HG02642 (cell line): ENCODE measurements at regions not wholly inside any gene's neighbourhood (a gene's known extent, or its start where the extent isn't known, plus 50 kb on each side); places are given as distances from the start of the nearest gene placed in this dataset.

Experiments
- ATAC-seq: cut with Tn5 transposase; IDR thresholded peaks from one replicate; pipeline ENCODE4 v1.9.1; 2021; ENCODE audit warnings: mild to moderate bottlenecking; ENCODE audit not compliant: unreplicated experiment, poor library complexity

DNA sequence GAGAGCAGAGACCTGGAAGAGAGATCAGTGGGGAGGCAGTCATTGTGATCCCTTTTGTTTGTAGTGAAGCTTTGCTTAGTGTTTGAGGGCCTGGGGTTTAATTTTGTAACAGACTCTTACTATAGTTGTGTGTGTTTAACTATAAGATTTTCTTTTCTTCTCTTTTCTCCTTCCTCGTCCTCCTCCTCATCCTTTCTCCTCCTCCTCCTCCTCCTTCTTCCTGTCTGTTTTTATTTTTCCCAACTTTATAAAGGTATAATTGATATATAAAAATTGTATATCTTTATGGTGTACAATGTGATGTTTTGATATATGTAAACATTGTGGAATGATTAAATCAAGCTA lies 71.2 kb upstream of the MACF1 start:
- no peak for ATAC-seq

DNA sequence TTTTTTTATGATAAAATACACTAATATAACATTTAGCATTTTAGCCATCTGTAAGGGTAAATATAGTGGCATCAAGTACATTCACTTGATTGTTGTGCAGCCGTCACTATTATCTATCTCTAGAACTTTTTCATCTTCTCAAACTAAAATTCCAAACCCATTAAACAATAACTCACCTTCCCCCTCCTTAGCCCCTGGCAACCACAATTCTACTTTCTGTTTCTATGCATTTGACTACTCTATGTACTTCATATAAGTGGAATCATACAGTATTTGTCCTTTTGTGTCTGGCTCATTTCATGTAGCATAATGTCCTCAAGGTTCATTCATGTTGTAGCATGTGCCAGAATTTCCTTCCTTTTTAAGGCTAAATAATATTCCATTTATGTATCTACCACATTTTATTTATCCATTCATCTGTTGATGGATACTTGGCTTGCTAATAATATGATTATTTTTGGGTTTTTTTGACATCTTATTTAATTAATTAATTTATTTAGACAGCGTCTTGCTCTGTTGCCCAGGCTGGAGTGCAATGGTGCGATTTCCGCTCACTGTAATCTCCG lies 69.6 kb upstream of the MACF1 start:
- ATAC-seq: no peak

DNA sequence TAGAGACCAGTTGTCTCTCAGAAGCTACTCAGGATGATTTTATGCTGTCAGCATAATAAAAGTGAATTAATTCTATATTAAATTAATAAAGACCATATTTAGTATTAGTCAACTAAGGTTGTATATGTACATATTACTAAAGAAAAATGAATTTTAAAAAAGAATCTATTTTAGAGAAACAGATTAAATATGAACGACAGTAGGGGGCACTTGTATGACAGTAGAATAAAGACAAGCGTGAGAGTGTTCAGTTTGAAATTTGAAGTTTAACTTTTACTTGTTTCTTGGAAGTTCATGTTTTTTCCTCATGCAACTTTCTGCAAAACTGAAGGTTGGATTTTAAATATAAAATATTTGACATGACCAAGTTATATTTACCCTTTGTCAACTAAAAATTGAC lies 67.9 kb upstream of the MACF1 start:
- no peak for ATAC-seq

DNA sequence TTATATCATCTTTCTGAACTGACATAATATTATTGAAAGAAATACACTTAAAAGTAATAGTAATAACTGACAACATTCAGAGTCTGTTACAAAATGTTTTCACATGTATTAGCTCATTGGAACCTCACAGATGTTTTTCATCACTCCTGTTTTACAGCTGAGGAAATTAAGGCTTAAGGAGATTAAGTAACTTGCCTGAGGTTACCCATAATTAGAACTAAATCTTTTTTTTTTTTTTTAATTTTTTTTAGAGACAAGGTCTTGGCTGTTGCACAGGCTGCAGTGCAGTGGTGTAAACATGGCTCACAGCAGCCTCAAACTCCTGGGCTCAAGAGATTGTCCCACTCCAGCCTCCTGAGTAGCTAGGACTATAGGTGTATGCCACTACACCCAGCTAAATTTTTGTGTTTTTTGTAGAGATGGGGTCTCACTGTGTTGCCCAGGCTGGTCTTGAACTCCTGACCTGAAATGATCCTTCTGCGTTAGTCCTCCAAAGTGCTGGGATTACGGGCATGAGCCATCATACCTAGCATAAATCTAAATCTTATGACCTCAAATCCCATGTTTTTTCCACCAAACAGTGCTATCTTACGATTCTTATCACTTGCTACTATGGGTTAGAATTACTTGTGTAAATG lies 64.7 kb upstream of the MACF1 start:
- ATAC-seq: no peak

DNA sequence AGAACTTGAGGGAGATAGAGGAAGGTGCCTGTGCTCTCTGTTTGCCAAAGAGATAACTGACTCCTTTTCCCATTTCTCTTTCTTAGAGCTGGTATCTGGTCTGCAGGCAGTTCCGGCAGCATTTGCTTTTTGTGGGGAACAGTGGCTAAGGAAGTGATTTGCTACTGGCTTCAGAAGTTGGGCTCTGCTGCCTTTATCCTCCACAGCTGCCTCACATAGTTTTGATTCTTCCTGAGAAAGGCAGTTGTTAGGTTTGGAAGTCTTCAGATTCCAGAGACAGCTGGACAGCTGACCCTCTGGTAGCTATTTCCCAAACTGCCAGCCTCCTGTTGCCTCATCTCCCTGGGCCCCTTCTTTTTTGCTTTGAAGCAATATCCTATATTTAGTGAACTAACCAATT lies 62.6 kb upstream of the MACF1 start:
- ATAC-seq: no peak

DNA sequence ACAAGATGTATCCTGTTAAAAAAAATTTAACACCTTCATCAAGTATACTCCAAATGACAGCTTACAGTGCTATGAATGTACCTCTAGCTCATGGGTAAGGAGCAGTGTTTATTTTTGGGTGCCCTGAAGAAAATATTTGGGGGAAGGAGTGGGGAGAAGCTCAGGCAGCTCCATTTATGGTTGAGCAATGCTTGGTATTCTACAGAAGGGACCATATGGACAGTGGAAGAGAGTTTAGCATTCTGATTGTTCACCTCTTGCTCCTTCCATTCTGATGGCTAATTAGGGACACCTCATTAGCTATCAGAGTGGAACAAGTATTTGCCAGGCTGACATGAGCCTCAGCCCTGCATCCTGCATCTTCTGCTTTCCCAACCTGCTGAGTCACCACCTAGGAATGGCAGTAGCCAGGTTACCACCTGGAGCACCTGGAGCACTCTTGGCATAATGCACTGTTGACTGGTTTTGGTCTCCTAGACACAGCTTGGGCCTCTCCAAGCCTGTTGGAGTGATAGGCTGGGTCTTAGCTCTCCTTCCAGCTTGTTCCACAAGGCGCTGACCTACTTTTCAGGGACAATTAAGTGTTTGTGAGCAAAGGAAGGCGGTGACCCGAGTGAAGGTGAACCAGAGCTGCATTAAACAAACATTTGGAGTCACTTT lies 62.0 kb upstream of the MACF1 start:
- ATAC-seq: no peak

DNA sequence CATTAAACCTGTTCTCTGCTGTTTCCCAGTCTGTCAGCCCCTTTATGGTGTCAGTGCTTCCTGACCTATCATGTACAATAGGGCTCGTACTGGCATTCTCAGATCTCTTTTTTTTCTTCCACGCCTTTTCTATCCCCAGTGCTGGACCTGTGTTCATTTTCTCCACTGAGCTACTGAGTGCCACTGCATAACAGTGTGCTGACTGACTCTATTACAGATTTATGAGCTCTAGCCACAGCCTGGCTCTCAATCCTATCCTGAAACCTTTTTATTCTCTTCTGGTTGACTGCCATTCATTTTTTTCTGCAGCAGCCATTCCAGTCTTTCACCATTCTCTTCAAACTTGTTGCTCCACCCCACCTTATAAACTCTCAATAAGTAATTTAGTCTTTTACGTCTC lies 59.6 kb upstream of the MACF1 start:
- ATAC-seq: no peak

DNA sequence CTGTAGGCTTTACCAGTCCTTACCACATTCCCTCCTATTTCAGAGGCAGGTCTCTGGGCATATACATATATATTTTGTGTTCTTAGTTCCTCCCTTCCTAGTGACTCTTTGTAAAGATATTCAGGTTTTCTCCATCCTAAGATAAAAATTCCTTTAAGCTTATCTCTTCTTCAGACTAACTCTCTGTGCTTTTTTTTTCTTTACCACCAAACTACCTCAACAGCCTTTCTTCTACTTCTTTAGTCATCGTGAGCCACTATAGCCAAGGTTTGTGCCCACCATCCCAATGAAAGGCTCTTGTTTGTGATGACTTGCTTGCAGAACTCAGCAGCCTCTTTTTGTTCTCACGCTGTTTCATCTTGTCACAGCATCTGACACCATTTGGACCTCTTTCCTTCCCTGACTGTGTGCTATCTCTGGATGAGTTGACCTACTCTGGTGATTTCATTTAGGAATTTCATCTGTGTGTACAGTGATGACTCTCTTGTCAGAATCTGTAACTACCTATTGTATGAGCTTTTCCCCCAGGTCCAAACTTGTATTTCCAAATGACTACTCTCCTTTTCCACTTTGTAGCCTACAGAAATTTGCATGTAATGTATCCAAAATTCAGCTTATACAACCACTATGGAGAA lies 59.0 kb upstream of the MACF1 start:
- ATAC-seq: no peak

DNA sequence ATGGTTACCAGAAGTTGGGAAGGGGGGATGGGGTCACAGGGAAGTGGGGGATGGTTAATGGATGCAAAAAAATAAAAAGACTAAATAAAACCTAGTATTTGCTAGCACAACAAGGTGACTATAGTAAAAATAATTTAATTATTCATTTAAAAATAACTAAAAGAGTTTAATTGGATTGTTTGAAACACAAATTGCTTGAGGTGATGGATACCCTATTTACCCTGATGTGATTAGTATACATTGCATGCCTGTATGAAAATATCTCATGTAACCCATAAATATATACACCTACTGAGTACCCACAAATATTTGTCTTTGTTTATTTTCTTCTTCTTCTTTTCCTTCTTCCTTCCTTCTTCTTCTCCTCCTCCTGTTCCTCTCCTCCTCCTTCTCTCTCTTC lies 57.8 kb upstream of the MACF1 start:
- no peak for ATAC-seq

DNA sequence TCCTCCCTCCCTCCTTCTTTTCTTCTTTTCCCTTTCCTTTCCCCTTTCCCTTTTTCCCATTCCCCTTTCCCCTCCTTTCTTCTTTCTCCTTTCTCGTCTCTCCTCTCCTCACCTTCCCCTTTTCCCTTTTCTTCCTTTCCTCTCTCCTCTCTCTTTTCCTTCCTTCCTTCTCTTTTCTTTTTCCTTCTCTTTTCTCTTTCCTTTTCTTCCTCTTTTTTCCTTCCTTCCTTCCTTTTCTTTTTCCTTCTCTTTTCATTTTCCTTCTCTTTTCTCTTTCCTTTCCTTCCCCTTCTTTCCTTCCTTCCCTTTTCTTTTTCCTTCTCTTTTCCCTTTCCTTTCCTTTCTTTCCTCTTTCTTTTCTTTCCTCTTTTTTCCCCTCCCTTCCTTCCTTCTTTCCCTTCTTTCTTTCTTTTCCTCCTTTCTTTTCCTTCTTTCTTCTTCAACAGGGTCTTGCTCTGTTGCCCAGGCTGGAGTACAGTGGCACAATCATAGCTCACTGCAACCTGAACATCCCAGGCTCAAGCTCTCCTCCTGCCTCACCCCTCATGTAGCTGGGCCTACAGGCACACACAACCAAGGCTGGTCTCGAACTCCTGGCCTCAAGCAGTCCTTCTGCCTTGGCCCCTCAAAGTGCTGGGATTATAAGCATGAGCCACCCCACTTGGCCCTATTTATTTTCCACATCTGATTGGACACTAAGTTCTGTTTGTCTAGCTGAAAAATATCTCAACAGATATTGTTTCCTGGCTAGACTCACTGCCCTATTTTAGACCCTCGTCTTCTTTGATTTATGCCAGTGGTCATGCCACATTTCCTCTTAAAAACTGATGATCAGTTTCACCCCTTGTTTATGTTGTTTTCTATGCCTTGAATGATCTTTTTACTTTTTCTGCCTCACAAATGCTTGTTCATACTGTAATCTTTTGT lies 57.1 kb upstream of the MACF1 start:
- ATAC-seq: no peak

DNA sequence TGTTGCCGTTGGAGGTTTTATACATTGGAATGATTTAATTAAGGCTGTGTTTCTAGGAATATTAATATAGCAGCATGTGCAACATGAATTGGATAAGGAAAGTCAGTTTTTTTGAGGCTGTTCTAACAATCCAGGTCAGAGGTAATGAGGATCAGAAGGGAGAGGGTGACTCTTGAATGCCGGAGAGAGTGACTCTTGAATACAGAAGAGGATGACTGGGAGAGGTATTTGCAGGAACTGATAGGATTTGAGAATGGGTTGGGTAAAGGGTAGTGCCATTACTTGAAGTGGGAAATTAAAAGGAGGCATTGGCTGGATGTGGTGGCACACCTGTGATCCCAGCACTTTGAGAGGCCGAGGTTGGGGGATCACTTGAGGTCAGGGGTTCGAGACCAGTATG lies 55.6 kb upstream of the MACF1 start:
- no peak for ATAC-seq

DNA sequence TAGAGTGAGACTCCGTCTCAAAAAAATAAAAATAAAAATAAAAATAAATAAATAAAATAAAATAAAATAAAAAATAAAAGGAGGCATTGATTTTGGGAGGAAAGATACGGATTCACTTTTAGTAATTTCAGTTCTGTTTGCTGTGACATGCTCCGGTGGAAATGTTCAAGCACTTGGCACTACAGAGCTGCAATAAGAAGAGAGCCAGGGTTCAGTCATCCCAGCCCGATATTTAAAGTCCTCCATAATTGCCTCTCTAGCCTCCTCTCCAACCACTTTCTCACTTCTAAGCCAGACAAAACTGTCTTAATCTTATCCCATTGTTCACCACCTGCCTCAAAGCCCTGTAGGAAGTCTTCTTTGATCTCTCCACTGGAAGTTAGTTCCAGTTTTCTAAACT lies 55.0 kb upstream of the MACF1 start:
- no peak for ATAC-seq

DNA sequence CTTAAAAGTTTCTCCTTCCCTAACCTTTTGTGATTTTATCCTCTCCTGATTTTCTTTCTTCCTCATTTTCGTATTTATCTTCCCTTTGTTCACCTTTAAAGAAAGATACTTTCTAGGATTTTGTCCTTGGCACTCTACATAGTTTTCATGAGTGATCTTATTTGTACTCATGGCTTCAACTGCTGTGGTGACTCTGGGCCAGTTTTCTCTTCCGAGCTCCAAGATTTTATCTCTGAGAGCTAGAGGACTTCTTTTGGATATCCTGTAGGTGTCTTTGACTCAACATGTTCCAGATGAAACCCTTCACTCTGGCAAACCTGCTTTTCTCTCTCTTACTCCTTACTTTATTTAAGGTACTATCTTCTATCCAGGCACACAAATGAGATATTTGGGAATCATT lies 53.7 kb upstream of the MACF1 start:
- no peak for ATAC-seq

DNA sequence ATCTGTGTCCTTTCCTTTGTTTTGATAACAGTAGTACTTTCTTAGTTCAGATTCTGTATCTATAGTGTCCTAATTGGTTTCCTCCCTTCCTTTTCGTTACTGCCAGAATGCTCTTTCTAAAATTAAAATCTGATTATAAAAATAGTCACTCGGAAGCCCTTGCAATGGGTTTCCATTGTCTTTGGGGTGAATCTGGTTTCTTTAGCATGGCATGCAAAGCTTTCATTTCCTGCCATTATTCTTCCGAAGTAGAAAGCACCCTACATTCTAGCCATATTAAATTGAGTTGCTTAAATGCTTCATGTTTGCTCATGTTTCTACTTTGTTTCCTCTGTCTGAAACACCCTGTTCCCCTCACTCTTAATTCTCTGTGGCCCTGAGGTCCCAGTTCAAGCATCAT lies 53.2 kb upstream of the MACF1 start:
- no peak for ATAC-seq

DNA sequence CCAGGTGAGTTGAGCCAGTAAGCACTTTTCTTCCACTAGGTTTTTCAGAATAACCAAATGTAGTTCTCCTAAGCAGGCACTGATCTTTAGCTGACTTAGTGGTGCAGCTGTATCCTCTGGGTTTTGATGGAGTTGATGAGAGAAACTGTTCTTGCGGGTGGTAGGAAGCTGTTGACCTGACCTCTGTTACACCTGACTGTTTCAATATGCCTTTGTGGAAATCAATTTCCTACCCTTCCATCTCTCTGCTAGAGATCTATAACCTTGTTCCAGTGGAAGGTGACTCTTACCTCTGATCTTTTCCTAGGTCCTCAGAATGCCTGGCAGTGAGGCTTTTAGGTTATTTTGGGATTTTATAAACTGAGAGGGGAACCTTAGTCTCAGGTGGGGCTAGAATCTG lies 51.6 kb upstream of the MACF1 start:
- ATAC-seq: no peak

DNA sequence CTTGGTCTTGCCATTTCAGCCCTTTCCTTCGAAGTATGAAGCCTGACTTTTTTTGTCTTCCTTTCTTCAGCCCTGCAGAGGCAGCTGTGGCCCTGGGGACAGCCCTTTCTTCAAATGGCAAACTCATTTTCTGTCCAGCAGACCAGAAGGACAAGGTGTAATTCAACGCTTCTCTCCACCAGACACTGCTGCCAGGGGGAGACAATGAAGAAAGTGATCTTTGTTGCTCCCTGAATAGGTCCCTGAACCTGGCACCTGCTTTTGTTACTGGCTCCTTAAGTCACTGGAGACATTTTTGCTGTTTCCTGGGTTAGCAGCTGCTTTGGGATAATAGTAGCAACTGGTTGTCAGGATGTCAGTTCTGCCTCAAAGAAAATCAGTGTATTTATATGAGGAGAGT lies 50.8 kb upstream of the MACF1 start:
- no peak for ATAC-seq

DNA sequence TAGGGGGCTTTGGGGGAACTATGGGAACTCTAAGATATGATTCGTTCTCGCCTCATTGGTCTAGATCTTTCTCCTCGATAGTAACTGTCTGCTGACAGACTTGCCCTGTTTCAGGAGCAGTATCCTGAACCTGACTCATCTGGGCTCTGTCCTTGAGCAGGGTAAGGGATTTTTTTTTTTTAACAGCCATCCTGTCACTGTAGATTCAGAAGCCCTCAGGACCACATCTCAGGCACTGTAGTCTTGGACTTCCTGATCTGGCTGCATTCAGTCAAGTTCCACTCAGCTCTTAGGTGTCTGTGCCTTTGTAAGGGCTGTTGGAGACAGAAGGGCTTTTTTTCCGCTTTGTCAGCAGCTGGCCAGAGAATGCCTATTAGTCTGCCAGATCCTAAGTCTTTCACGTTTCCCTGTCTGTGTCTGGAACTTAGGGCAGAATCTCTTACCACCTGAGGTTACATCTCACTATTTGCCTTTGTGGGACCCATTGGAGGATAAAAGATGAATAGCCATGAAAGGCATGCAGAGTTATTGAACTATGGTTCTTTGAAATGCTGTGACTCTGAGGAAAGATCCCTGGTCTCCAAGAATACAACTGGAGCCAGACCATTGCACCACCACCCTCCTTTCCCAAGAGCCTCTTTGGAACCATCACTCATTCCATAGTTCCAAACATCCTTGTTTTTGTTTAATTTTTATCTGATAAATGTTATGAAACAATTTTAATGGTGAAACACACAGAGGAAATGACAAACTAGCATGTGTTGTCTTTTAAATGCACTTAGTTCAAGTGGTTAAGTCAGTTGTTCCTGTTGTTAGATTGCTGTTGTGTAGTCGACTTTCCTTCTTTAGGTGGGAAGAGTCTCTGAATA lies 49.7 kb upstream of the MACF1 start:
- no peak for ATAC-seq
